CD8-positive, alpha-beta memory T cell (primary cell): ENCODE measurements at regions not wholly inside any gene's neighbourhood (a gene's known extent, or its start where the extent isn't known, plus 50 kb on each side); places are given as distances from the start of the nearest gene placed in this dataset.
A peak's percentile ranks its signal among the peaks of the same experiment; 100 is the strongest.
"Not testable (repeated sequence)": the region's sequence is repeated elsewhere in the genome, so short reads cannot be mapped to it uniquely, and the experiment has no call there.

Source experiments
- CTCF ChIA-PET: fragments of 350-600 bp; sonication (Branson Sonifier 250); formaldehyde crosslinking; loops from one replicate; lab custom pipeline; 2021; ENCODE audit warnings: antibody characterized with exemption; lab: Charles Lee
- POLR2A ChIA-PET: fragments of 350-600 bp; sonication (Branson Sonifier 250); formaldehyde crosslinking; loops from one replicate; lab custom pipeline; 2021; ENCODE audit warnings: antibody characterized with exemption; lab: Charles Lee
- DNase-seq, 5 donors: peaks; one replicate each; pipeline versions ENCODE4 v3.0.0 to v3.0.0-alpha.2; 2020 to 2022; ENCODE audit warnings: mixed read lengths in 1 of 5
- H3K27ac ChIP-seq: one replicate; pipeline ENCODE4 v1.7.0; 2013; ENCODE audit warnings: low read depth, mild to moderate bottlenecking, low read length, moderate library complexity
- H3K27me3 ChIP-seq: 2 replicates; pipeline ENCODE4 v1.7.0; 2013; ENCODE audit warnings: low read length, mild to moderate bottlenecking; ENCODE audit not compliant: insufficient read depth, poor library complexity, severe bottlenecking
- H3K36me3 ChIP-seq: 2 replicates; pipeline ENCODE4 v1.7.0; 2013; ENCODE audit warnings: mild to moderate bottlenecking, low read length, moderate library complexity; ENCODE audit not compliant: insufficient read depth
- H3K4me1 ChIP-seq: 2 replicates; pipeline ENCODE4 v1.7.0; 2013; ENCODE audit warnings: mild to moderate bottlenecking, low read length, moderate library complexity; ENCODE audit not compliant: insufficient read depth
- H3K4me3 ChIP-seq: 2 replicates; pipeline ENCODE4 v1.7.0; 2013; ENCODE audit warnings: mild to moderate bottlenecking, low read length
- H3K9me3 ChIP-seq: 2 replicates; pipeline ENCODE4 v1.7.0; 2013; ENCODE audit warnings: mild to moderate bottlenecking, low read length
- H3K27ac Mint-ChIP-seq, 8 donors: one replicate each; pipeline ENCODE4 v1.8.0; 2020 to 2021; ENCODE audit warnings: mixed read lengths in 8 of 8, mild to moderate bottlenecking in 6 of 8, inconsistent platforms in 3 of 8, moderate library complexity in 3 of 8
- H3K27me3 Mint-ChIP-seq, 2 donors: one replicate each; pipeline ENCODE4 v1.8.0; 2020 to 2021; ENCODE audit warnings: mixed read lengths in 2 of 2, mild to moderate bottlenecking in 1 of 2, moderate library complexity in 1 of 2
- H3K36me3 Mint-ChIP-seq, 3 donors: one replicate each; pipeline ENCODE4 v1.8.0; 2020 to 2021; ENCODE audit warnings: mixed read lengths in 3 of 3, inconsistent platforms in 1 of 3, mild to moderate bottlenecking in 1 of 3
- H3K4me1 Mint-ChIP-seq, 3 donors: one replicate each; pipeline ENCODE4 v1.8.0; 2020 to 2021; ENCODE audit warnings: mixed read lengths in 3 of 3, inconsistent platforms in 1 of 3, mild to moderate bottlenecking in 1 of 3
- H3K4me3 Mint-ChIP-seq, 7 donors: one replicate each; pipeline ENCODE4 v1.8.0; 2020 to 2021; ENCODE audit warnings: mixed read lengths in 7 of 7, mild to moderate bottlenecking in 6 of 7, moderate library complexity in 4 of 7, inconsistent platforms in 2 of 7
- H3K9me3 Mint-ChIP-seq, 5 donors: one replicate each; pipeline ENCODE4 v1.8.0; 2020 to 2022; ENCODE audit warnings: mixed read lengths in 5 of 5, mild to moderate bottlenecking in 3 of 5, moderate library complexity in 2 of 5, inconsistent platforms in 1 of 5

DNA sequence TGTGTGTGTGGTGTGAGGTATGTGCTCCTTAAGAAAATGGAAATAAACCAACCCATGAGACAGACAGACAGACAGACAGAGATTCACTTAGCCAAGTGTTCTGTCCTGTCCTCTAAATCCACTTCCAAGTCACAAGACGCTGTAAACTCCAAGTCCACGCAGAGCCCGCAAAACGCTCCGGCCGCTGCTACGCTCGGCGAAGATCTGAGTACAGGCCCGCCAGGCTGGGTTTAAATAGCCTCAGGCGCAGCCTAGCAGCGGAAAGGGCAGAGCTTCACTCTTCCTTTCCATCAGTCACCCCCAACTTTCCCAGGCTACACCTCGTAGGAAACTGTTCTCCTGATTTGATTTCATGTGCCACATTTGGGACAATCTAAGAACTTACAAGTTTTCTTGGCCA, 741.5 kb upstream of the DEFB115 start:
- H3K36me3 Mint-ChIP-seq, POLR2A ChIA-PET, H3K27ac Mint-ChIP-seq, H3K27me3 Mint-ChIP-seq, H3K4me3 Mint-ChIP-seq, H3K4me3 ChIP-seq, H3K36me3 ChIP-seq, DNase-seq, H3K27ac ChIP-seq, H3K27me3 ChIP-seq, H3K4me1 Mint-ChIP-seq, H3K4me1 ChIP-seq, CTCF ChIA-PET, H3K9me3 ChIP-seq: not testable (repeated sequence)
- peaks cover 5 to 25% (median 17%) of the 10 kb centered on the region in 5 donors for H3K9me3 Mint-ChIP-seq

DNA sequence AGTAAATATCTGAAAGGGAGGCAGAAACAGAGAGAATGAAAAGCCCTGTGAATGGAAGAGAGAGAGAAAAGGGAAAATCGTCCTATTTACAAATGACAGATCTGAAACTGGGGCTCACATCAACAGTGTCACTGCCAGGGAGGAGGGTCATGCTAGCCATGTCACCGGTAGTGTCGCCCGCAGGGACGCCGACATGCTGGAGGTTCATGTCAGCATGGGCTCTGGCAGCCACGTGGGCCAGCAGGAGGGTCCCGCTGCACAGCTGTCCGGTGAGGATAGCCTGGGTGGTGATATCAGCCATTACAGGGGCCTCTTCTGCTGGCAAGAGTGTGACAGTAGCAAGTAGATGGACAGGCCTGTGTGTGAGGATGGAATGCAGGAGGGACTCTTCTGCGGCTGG, 738.6 kb upstream of the DEFB115 start:
- H3K9me3 Mint-ChIP-seq, result peaks cover 4 to 18% (median 9%) of the 10 kb centered on the region in 5 donors
- H3K4me1 Mint-ChIP-seq, CTCF ChIA-PET, H3K27ac Mint-ChIP-seq, H3K9me3 ChIP-seq, H3K4me1 ChIP-seq, H3K27me3 ChIP-seq, POLR2A ChIA-PET, H3K27me3 Mint-ChIP-seq, H3K4me3 Mint-ChIP-seq, H3K4me3 ChIP-seq, H3K36me3 ChIP-seq, H3K36me3 Mint-ChIP-seq, H3K27ac ChIP-seq, DNase-seq: not testable (repeated sequence)

DNA sequence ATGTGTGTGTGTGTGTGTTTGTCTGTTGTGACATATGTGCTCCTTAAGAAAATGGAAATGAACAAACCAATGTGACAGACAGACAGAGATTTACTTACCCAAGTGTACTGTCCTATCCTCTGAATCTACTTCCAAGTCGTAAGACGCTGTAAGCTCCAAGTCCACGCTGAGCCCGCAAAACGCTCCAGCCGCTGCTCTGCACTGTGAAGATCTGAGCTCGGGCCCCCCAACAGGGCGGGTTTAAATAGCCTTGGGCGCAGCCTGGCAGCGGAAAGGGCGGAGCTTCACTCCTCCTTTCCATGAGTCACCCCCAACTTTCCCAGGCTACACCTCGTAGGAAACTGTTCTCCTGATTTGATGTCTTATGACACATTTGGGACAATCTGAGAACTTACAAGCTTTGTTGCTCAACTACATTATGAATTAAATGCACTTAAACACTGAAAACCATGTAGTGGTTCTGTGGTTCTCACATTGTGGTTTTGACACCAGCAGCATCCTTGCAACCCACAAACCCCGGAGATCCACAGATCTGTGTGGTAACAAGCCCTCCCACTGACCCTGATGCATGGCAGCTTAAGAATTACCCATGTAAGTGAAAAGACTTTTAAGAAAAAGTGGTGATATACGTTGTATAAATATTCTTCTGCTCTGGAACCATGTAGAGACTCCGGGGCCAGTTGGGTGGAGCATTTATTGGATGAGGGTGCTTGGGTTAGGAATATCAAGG, 735.6 kb upstream of the DEFB115 start:
- H3K36me3 Mint-ChIP-seq, CTCF ChIA-PET, H3K4me1 Mint-ChIP-seq, H3K4me1 ChIP-seq, H3K27me3 Mint-ChIP-seq, H3K27ac ChIP-seq, H3K4me3 Mint-ChIP-seq, H3K4me3 ChIP-seq, H3K36me3 ChIP-seq, DNase-seq, H3K27ac Mint-ChIP-seq, POLR2A ChIA-PET, H3K27me3 ChIP-seq, H3K9me3 ChIP-seq, H3K9me3 Mint-ChIP-seq: not testable (repeated sequence)

DNA sequence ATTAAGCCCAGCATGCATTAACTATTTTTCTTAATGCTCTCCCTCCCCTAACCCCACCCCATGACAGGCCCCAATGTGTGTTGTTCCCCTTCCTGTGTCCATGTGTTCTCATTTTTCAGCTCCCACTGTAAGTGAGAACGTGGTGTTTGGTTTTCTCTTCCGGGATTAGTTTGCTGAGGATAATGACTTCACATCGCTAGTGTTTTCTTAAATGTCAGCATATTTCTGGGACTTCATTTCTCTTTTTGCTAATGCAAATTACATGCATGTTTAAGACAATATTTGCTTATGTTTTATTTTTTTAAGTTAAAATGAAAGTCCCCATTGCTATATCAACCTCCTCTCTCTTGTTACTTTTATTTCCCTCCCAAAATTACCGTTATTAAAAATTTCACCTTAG, 733.3 kb upstream of the DEFB115 start:
- H3K27me3 ChIP-seq, H3K27ac ChIP-seq, H3K9me3 ChIP-seq, POLR2A ChIA-PET, H3K36me3 Mint-ChIP-seq, H3K36me3 ChIP-seq, H3K27me3 Mint-ChIP-seq, H3K4me3 ChIP-seq, DNase-seq, H3K27ac Mint-ChIP-seq, CTCF ChIA-PET, H3K9me3 Mint-ChIP-seq, H3K4me1 ChIP-seq, H3K4me3 Mint-ChIP-seq, H3K4me1 Mint-ChIP-seq: not testable (repeated sequence)

DNA sequence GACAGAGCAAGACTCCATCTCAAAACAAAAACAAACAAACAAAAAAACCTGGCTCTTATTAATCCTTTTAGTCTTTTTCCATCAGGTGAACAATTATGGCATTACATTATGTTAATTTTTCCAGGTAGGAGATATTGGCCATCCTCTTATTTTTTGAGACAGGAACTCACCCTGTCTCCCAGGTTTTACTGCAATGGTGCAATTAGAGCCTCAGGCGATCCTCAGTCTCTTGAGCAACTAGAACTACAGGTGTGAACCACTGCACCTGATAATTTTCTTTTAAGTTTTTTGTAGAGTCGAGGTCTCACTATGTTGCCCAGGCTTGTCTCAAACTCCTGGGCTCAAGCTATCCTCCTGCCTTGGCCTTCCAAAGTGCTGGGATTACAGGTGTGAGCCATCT, 732.7 kb upstream of the DEFB115 start:
- H3K36me3 Mint-ChIP-seq, DNase-seq, CTCF ChIA-PET, POLR2A ChIA-PET, H3K4me1 ChIP-seq, H3K4me3 ChIP-seq, H3K27me3 ChIP-seq, H3K27ac Mint-ChIP-seq, H3K4me1 Mint-ChIP-seq, H3K9me3 ChIP-seq, H3K4me3 Mint-ChIP-seq, H3K27ac ChIP-seq, H3K27me3 Mint-ChIP-seq, H3K9me3 Mint-ChIP-seq, H3K36me3 ChIP-seq: not testable (repeated sequence)

DNA sequence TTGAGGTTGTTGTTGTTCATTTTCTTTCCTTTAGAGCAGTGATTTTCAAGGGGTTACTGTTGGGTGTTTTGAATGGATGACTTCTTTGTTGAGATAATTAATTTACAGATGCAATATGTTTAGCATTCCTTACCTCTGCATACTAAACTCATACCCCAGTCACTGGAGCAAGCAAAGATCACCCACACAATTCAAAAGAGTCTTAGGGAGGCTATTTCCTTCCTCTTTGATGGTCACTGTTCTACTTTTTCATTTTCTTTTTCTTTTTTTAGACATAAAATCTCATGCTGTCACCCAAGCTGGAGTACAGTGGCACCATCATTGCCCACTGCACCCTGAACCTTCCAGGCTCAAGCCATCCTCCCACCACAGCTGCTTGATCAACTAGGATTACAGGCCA, 723.8 kb upstream of the DEFB115 start:
- H3K9me3 ChIP-seq, H3K27me3 Mint-ChIP-seq, CTCF ChIA-PET, H3K4me1 ChIP-seq, H3K27ac ChIP-seq, H3K36me3 ChIP-seq, H3K36me3 Mint-ChIP-seq, H3K4me1 Mint-ChIP-seq, POLR2A ChIA-PET, H3K9me3 Mint-ChIP-seq, DNase-seq, H3K4me3 ChIP-seq, H3K27me3 ChIP-seq, H3K27ac Mint-ChIP-seq: not testable (repeated sequence)
- H3K4me3 Mint-ChIP-seq, result peak overlapping the region in 2 of 7 donors; percentile 23 to 41

DNA sequence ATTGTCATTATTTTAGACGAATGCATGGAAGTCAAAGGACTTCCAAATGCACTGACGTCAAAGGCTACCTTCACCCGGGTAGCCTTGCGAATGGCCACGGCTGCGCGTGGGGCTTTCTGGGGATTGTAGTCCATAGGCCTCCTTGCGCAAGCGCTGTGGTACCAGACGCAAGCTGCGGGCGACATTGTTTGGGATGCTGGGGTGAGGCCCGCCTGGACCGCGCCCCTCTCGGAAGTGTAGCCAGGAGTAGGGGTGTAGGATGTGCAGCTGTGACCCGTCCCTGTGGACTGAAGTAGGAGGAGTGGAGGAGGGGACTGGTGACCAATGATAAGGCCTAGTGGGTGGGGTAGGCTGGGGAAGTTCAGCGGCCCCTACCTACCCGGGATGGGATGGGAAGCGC, 720.0 kb upstream of the DEFB115 start:
- H3K4me1 Mint-ChIP-seq, POLR2A ChIA-PET: not testable (repeated sequence)

DNA sequence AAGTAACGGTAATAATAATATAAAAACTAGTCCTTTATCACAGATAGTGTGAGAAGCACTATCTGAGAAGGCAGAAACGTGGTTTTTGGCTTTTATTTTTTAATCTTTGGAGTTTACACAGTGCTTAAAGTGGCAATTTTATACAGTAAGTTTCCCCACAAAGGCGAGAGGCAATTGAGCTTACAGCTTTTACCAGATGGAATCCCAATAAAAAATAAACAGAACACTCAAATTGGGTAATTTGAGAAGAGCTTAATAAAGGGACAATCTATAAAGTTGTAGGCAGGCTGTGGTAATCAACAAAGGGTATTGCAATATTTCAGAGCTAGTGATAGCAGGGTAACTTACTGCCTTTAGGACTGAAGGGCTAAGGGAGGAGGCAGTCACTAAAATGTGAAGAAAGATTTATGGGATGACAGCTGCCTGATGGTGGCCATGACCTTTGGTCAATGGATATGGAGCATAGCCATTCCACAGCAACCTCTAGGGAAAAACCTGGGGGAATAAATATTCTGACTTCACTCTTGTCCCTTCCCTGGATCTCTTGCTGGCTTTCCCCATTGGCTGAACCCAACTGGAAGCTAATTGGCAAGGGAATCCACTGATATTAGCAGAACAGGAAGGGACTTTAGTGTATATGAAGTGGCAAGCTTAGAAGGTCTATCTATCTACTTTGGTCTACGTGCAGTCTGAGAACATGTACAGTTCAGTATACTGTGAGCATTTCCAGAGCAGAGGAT, 717.0 kb upstream of the DEFB115 start:
- H3K4me1 Mint-ChIP-seq, CTCF ChIA-PET: not testable (repeated sequence)

More for the DNA sequence above, 720.0 kb upstream of the DEFB115 start:
- H3K36me3 Mint-ChIP-seq, H3K9me3 ChIP-seq, H3K4me3 Mint-ChIP-seq, H3K27ac Mint-ChIP-seq, H3K27me3 Mint-ChIP-seq, H3K27me3 ChIP-seq, H3K4me1 ChIP-seq, DNase-seq, CTCF ChIA-PET, H3K27ac ChIP-seq, H3K4me3 ChIP-seq, H3K36me3 ChIP-seq, H3K9me3 Mint-ChIP-seq: not testable (repeated sequence)

More for the DNA sequence above, 717.0 kb upstream of the DEFB115 start:
- H3K27me3 ChIP-seq, DNase-seq, H3K27ac ChIP-seq, POLR2A ChIA-PET, H3K36me3 Mint-ChIP-seq, H3K27me3 Mint-ChIP-seq, H3K36me3 ChIP-seq, H3K4me3 ChIP-seq, H3K9me3 Mint-ChIP-seq, H3K27ac Mint-ChIP-seq, H3K9me3 ChIP-seq, H3K4me3 Mint-ChIP-seq, H3K4me1 ChIP-seq: not testable (repeated sequence)
